Panc1 (cell line): ENCODE measurements at regions not wholly inside any gene's neighbourhood (a gene's known extent, or its start where the extent isn't known, plus 50 kb on each side); places are given as distances from the start of the nearest gene placed in this dataset.

Source experiments
- CTCF ChIP-seq: fragments of 450-650 bp; IDR thresholded peaks from 2 replicates; pipeline ENCODE4 v1.5.1; 2017; ENCODE audit warnings: mild to moderate bottlenecking
- POLR2AphosphoS5 ChIP-seq: IDR thresholded peaks from 2 replicates; pipeline ENCODE4 v1.6.1; 2012; ENCODE audit warnings: mild to moderate bottlenecking, low read depth, low read length, moderate library complexity
- REST ChIP-seq, 2 experiments: IDR thresholded peaks; 2 replicates each; pipeline ENCODE4 v1.6.1; 2011 to 2012; ENCODE audit warnings: low read depth in 2 of 2, control low read depth in 1 of 2, low read length in 1 of 2, mild to moderate bottlenecking in 1 of 2, moderate library complexity in 1 of 2; ENCODE audit not compliant: insufficient read depth in 1 of 2
- TCF7L2 ChIP-seq: IDR thresholded peaks from 2 replicates; pipeline ENCODE4 v1.6.1; 2011; ENCODE audit warnings: mild to moderate bottlenecking, low read depth, low read length, inconsistent platforms

- no peak for TF ChIP-seq CTCF
- TF ChIP-seq POLR2AphosphoS5, result no peak
- TF ChIP-seq REST (IDR thresholded peaks at IDR 0.05; ENCODE audit: insufficient read depth in 1 of 2, low read depth in 2 of 2, low read length in 1 of 2), result no peak
- TF ChIP-seq TCF7L2, result no peak
These were observed 91.0 kb upstream of the COL1A2 start for GRCh38 chr7:94303695-94304094.
